Smooth muscle cell of the brain vasculature (primary cell): ENCODE measurements at regions not wholly inside any gene's neighbourhood (a gene's known extent, or its start where the extent isn't known, plus 50 kb on each side); places are given as distances from the start of the nearest gene placed in this dataset.
"Not testable (repeated sequence)": the region's sequence is repeated elsewhere in the genome, so short reads cannot be mapped to it uniquely, and the experiment has no call there.

Experiments used
- DNase-seq: peaks from one replicate; pipeline ENCODE4 v3.0.0-alpha.2; 2012; ENCODE audit warnings: low read depth, low spot score

DNA sequence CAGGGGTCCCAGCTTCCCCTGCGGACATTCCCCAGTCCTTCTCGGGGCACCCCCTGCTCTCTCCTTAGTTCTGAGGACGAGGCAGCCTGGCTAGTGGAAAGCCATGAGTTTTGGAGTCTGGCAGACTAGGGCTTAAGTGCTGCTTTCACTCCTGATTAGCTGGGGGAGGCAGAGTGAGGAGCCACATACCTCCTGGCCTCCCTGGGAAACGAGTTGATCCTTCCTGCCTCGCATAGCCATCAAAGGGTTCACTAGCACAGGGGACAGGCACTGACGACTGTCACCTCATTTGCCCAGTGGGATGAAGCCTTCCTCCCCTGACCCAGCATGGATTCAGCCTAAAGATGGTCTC lies 402.5 kb downstream of the RPS24 start:
- DNase-seq = no peak

GRCh38 chr10:78436706-78437406 lies 403.2 kb downstream of the RPS24 start:
- DNase-seq = no peak

GRCh38 chr10:78437407-78437768 lies 403.7 kb downstream of the RPS24 start:
- no peak for DNase-seq

DNA sequence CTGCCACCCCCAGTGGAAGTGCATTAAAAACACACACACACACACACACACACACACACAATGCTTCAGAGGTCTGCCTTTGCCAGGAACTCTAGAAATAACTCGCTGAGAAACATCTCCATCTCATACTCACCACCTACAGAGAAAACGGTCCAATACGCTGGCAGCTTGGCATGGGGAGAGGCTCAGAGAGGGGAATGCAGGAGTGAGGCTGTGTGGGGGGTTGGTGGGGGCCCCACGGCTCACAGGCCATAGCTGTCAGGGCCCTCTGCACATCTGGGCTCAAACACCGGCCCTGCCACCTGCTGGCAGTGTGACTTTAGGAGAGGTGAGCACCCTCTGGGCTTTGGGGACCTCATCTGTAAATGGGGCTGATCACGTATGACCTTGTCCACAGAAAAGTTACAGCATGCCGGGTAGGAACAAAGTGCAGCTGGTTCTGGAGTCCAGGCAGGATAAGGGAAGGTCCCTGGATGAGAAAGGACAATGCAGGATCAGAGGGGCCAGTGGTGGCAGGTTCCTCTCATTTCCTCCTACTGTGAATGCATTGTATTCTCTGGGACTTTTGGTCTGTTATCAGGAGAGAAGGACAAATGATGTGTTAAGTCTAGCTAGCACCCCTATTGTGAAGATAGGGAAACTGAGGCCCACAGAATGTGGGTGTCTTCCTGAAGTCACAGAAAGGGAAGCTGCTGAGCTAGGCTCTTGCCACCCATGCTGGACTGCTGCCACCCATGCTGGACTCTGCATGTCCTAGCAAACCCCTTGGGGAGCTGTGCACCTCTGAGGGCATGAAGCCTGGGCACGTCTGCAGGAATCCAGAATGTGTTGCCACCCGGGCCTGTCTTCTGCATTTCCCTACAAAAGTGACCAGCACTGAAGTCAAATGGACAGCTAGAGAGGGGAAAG lies 404.6 kb downstream of the RPS24 start:
- DNase-seq = no peak

DNA sequence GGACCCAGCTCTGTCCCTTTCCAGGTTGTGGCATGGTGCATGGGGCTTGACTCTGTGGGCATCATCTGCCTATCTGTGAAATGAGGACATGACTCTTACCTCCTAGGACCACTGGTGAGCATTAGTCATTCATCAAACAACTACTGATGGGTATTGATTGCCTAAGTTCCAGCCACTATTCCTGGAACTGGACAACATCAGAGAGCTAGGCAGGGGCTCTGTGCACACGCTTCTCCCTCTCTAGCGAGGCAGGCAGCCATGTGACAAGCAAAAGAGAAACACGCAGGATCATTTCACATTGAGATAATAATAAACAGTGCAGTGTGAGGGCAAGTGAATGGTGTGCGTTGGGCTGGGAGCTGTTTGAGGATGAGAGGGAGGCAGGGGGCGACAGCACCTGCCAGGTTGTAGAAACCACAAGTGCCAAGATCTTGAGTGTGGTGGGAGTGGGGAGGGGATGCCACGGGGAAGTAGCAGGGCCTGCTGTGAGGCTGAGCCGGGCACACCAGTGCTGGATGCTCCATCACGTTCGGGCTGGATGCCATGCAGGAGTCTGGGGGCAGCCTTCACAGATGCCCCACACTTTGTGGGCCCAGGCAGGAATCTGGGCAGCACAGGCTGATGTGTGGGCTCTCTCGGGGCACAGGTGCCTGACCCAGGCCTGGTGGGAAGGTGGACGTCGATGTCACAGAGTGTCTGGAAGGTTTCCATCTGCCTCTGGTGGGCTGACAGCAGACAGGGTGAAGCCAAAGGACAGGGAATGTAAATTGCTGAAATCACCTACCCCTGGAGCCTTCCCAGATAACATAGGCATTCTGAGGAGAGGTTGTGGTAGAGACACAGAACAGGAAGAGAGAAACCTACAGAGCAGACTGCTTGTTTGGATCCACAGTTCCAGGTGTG lies 405.5 kb downstream of the RPS24 start:
- DNase-seq = no peak

DNA sequence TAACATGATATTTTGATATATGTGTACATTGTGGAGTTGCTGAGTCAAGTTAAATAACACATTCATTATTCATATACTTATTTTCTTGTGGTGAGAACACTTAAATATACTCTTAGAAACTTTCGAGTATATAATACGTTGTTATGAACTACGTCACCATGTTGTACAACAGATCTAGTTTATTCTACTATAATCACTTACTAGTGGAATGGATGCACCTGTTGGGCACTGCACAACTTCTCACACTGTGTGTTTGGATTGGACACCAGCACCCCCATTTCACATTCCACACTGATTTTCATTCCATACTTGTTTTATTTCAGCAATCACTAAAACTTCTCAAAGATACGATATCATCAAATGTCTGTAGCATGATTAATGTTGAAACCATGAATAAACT lies 407.3 kb downstream of the RPS24 start:
- DNase-seq = no peak

- DNase-seq = no peak
Observed at GRCh38 chr10:78441694-78442093, 408.0 kb downstream of the RPS24 start.

GRCh38 chr10:78442836-78443550 lies 409.3 kb downstream of the RPS24 start:
- no peak for DNase-seq

- no peak for DNase-seq
Observed at GRCh38 chr10:78443900-78444571, 410.4 kb downstream of the RPS24 start.

GRCh38 chr10:78444741-78445140 lies 411.1 kb downstream of the RPS24 start:
- not testable (repeated sequence) for DNase-seq

- no peak for DNase-seq
Observed at GRCh38 chr10:78445308-78445707, 411.6 kb downstream of the RPS24 start.

GRCh38 chr10:78448470-78448869 lies 414.8 kb downstream of the RPS24 start:
- no peak for DNase-seq

DNA sequence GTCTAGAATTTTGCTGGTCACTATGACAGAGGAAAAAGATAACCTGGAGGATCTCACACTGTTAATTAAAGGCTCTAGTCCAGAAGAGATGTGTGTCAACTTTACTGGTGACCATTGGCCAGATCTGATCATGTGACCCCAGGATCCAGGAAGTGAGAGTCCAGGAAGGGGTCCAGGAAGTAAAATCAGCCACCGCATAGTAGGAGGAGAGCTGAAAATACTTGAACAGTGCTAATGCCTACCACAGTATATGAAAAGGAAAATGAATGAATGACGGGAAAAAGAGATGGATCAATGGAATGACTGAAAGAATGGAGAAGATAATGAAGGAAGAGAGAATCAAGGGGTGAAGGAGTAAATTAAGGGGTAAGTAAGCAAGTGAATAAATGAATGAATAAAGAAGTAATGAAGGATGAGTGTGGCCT lies 415.3 kb downstream of the RPS24 start:
- DNase-seq = no peak

DNA sequence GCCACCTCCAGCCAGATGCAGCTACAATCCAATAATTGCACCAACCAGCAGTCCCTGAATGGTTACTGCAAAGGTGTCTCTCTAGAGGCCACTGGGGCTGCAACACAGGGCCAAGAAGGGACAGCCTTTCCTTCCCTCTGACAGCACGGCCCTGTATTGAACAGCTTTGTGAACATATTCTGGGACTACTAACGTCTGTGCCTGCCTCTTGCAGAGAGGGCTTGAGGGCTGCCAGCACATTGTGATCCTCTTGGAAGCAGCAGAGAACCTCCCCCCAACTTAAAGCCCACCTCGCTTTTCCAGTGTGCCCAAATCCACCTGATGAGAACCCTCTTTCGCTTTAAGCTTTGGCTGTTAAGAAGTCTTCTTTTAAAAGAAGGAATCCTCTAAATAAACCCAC lies 415.9 kb downstream of the RPS24 start:
- DNase-seq = no peak

DNA sequence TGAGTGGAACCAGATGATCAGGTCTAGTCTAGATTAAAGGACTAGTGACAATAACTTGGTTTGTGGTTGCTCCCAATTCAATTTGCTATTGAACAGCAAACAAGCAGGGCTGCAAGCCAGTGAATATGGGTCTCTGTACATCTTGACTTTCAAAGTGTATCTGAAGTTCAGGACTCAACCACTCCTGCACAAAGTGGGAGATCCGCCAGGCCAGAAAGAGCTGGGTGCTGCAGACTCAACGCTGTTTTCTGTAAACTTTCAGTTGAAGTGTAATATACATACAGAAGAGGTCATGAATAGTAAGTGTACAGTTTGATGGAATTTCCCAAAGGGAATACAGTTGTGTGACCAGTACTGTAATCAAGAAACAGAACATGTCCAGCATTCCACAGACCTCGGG lies 416.6 kb downstream of the RPS24 start:
- DNase-seq = no peak

DNA sequence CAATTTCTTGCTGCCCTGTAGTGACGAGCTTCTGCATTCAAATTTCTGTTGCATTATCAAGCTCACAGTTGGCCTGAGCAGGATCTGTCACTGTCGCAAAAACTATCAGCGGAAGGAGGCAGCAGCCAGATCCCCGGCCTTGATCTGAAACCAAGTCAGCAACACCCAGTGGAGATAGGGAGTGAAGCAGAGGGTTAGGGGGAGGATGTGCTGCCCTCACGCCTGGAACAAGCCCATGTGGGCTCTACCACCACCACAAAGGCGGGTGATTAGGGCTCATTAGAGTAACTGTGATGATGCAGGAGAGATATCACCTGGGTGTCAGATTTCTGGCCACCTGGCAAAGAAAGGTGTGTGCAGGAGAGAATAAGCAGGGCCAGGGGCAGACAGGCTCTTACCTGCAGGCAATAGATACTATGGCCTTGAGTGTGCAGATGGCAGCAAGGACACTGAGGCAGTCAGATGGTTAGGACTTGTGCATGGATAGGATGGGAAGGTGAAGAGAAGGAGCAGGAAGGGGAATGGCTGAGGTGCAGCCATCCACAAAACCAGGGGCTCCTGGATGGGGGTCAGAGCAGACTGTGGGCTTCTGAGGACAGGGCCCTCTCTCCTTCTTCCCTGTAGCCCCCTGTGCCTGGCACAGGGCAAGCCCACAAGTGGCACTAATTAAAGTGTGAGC lies 417.3 kb downstream of the RPS24 start:
- DNase-seq = no peak

GRCh38 chr10:78451592-78451991 lies 417.9 kb downstream of the RPS24 start:
- DNase-seq = no peak

DNA sequence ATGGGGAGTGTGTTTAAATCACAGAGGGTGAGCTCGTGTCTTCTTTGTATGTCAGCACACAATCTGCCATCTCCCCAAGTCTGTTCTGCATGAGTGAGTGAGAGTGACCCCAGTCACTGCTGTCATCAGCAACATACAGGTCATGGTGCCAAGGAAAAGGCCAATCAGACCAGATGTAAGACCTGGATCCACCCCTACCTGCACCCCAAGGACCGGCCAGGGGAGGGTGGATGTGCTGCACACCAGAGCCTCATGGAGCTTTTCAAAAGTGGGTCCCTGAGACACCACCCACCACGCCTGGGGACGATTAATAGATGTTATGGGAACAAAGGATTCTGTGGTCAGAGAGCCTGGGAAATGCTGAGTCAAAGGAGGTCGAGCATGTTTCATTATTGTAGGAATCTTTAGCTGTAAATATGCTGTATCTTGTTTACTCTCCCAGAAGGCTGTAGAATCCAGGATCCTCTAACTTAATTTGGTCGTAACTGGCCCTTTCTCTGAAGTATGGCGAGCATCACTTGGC lies 420.5 kb downstream of the RPS24 start:
- DNase-seq = no peak

DNA sequence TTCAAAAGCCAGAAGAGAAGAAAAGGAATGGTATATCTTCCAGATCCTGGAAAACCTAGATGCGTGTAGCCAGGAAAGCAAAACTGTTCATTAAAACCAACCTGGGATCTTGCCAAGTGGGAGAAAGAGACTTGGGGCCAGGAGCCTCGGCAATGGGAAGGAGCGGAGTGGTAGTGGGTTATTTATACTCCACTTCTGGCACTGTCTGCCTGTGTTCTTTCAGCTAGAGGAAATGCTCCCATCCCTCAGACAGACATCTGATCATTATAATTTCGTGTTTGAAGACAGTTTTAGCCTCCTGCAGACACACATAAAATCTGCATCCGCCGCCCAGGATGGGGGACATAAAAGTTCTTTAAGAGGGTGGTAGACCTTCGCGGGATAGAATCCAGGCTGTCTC lies 421.6 kb downstream of the RPS24 start:
- DNase-seq = no peak

DNA sequence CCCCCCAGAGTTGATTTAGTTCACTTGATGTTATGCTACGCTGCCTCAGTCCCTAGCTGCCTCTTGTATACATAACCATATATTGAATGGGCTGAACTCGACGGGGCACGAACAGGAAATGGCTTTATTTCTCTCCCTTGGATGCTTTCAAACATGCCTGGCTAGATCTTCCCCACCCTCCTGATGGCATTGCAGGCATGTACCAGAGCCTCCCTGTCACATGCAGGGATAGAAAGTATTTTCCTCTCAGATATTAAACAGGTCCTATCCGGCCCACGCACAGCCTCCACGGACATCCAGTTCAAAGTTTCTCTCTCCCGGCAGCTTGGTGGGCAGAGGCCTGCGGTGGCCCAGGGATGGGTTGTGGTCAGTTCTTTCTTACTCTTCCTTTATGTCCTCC lies 422.1 kb downstream of the RPS24 start:
- DNase-seq = no peak
